Upper lobe of left lung (tissue), 6 donors: ENCODE measurements at regions not wholly inside any gene's neighbourhood (a gene's known extent, or its start where the extent isn't known, plus 50 kb on each side); places are given as distances from the start of the nearest gene placed in this dataset.

Experiments
- ATAC-seq, 2 donors: fragments of 200-7000 bp; cut with Tn5 transposase; one replicate each; pipeline ENCODE4 v1.9.1; 2022; ENCODE audit warnings: mild to moderate bottlenecking in 2 of 2, moderate library complexity in 2 of 2; ENCODE audit not compliant: low FRiP score in 2 of 2
- DNase-seq, 2 donors: peaks; one replicate each; pipeline ENCODE4 v3.0.0-alpha.2; 2019 to 2020
- H3K27ac ChIP-seq, 4 donors: fragments of 200-600 bp; sonication (generic); one replicate each; pipeline ENCODE4 v1.5.1; 2016 to 2019
- H3K27me3 ChIP-seq, 4 donors: fragments of 200-600 bp; sonication (generic); one replicate each; pipeline ENCODE4 v1.5.1; 2017 to 2019
- H3K36me3 ChIP-seq, 4 donors: fragments of 200-600 bp; sonication (generic); one replicate each; pipeline ENCODE4 v1.5.1; 2016 to 2019
- H3K4me1 ChIP-seq, 4 donors: fragments of 200-600 bp; sonication (generic); one replicate each; pipeline ENCODE4 v1.5.1; 2018 to 2019
- H3K4me3 ChIP-seq, 4 donors: fragments of 200-600 bp; sonication (generic); one replicate each; pipeline ENCODE4 v1.5.1; 2017 to 2019; ENCODE audit warnings: mild to moderate bottlenecking in 2 of 4, moderate library complexity in 1 of 4
- H3K9me3 ChIP-seq, 4 donors: fragments of 200-600 bp; sonication (generic); one replicate each; pipeline ENCODE4 v1.5.1; 2018 to 2019
- EP300 ChIP-seq, 4 donors: sonication (generic); formaldehyde crosslinking; IDR thresholded peaks; one replicate each; pipeline ENCODE4 v1.5.1; 2017; ENCODE audit warnings: antibody characterized with exemption in 4 of 4, control low read depth in 2 of 4
- POLR2A ChIP-seq, 4 donors: fragments of 450-650 bp; IDR thresholded peaks; one replicate each; pipeline ENCODE4 v1.5.1; 2016 to 2017; ENCODE audit warnings: antibody characterized with exemption in 4 of 4, mild to moderate bottlenecking in 2 of 4
- POLR2AphosphoS5 ChIP-seq, 2 donors: sonication (generic); formaldehyde crosslinking; IDR thresholded peaks; one replicate each; pipeline ENCODE4 v1.5.1; 2017; ENCODE audit warnings: antibody characterized with exemption in 2 of 2
- WGBS, 2 donors: methylation state at CpG; one replicate each; pipeline ENCODE4 v1.1.5; 2017 to 2018; 5-methylcytosine and 5-hydroxymethylcytosine counted together
- TF ChIP-seq, protein P1 (sequence below), 6 experiments: fragments of 450-650 bp in 4 of 6; fragments of 200-600 bp in 2 of 6; sonication (generic) in 2 of 6; IDR thresholded peaks; one replicate each; pipeline ENCODE4 v1.5.1; 2016 to 2019; ENCODE audit warnings: antibody characterized with exemption in 6 of 6
- donor health status: DM: no; HTN: no; CAD: no; lungs with moderate emphysema.
- donor health status: DM: no; HTN: yes; CAD: no; lungs with severe emphysema.

DNA sequence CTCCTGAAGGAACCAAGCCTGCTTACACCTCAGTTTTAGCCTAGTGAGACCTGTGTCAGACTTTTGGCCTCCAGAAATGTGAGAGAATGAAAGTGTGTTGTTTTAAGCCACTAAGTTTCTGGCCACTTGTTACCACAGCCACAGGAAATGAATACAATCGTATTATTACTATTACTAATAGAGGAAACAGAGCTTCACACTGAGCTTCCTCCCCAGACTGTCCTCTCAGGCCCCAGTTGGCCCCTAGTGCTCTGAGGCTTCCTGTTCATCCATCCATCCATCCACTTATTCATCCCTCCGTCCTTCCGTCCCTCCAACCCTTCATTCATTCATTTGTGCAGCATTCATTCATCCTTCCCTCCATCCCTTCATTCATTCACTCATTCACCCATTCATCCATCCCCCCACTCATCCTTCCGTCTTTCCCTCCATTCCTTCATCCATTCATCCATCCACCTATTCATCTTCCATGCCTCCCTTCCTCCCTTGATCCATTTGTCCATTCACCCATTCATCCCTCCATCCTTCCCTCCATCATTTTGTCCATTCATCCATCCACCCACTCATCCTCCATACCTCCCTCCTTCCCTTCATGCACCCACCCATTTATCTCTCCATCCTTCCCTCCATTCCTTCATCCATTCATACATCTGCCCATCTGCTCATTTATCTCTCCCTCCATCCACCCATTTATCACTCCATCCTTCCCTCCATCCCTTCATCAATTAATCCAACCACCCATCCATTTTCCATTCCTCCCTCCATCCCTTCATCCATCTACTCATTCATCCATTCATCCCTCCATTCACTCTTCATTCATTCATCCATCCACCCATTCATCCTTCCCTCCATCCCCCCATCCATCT, 95.0 kb downstream of the FOXL1 start:
- DNase-seq: no peak
- Histone ChIP-seq H3K4me1 (peaks cover 0 to 3% (median 0%) of the 10 kb centered on the region in 4 donors), H3K9me3 (no peaks in the 10 kb centered on the region), H3K36me3 (no peaks in the 10 kb centered on the region), H3K4me3 (no peak overlapping the region), H3K27me3 (no peaks in the 10 kb centered on the region), H3K27ac (no peak overlapping the region)
- ATAC-seq: no peak
- 75 to 87% methylated on average over 4 of the region's 4 CpGs for WGBS, 2 donors
- no peak for TF ChIP-seq EP300 (IDR thresholded peaks at IDR 0.05)
- TF ChIP-seq POLR2AphosphoS5 (IDR thresholded peaks at IDR 0.05): no peak
- no peak for TF ChIP-seq POLR2A (IDR thresholded peaks at IDR 0.05)
- TF ChIP-seq, protein P1, sequence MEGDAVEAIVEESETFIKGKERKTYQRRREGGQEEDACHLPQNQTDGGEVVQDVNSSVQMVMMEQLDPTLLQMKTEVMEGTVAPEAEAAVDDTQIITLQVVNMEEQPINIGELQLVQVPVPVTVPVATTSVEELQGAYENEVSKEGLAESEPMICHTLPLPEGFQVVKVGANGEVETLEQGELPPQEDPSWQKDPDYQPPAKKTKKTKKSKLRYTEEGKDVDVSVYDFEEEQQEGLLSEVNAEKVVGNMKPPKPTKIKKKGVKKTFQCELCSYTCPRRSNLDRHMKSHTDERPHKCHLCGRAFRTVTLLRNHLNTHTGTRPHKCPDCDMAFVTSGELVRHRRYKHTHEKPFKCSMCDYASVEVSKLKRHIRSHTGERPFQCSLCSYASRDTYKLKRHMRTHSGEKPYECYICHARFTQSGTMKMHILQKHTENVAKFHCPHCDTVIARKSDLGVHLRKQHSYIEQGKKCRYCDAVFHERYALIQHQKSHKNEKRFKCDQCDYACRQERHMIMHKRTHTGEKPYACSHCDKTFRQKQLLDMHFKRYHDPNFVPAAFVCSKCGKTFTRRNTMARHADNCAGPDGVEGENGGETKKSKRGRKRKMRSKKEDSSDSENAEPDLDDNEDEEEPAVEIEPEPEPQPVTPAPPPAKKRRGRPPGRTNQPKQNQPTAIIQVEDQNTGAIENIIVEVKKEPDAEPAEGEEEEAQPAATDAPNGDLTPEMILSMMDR (IDR thresholded peaks at IDR 0.05): no peak

DNA sequence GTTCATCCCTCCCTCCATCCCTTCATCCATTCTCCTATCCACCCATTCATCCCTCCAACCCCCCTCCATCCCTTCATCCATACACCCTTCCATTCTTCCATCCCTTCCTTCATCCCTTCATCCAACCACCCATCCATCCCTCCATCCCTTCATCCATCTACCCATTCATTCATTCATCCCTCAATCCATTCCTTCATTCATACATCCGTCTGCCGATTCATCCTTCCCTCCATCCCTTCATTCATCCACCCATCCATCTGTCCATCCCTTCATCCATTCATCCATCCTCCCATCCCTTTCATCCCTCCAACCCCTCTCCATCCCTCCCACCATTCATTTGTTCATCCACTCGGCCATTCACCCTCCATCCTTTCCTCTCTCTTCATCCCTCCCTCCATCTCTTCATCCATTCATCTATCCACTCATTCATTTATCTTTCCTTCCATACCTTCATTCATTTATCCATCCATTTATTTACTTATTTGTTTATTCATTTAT, 95.7 kb downstream of the FOXL1 start:
- no peak for ATAC-seq
- TF ChIP-seq POLR2A (IDR thresholded peaks at IDR 0.05) (no peak), EP300 (IDR thresholded peaks at IDR 0.05) (no peak), POLR2AphosphoS5 (IDR thresholded peaks at IDR 0.05) (no peak)
- TF ChIP-seq, protein P1 (IDR thresholded peaks at IDR 0.05): no peak
- H3K27me3 ChIP-seq: no peaks in the 10 kb centered on the region

DNA sequence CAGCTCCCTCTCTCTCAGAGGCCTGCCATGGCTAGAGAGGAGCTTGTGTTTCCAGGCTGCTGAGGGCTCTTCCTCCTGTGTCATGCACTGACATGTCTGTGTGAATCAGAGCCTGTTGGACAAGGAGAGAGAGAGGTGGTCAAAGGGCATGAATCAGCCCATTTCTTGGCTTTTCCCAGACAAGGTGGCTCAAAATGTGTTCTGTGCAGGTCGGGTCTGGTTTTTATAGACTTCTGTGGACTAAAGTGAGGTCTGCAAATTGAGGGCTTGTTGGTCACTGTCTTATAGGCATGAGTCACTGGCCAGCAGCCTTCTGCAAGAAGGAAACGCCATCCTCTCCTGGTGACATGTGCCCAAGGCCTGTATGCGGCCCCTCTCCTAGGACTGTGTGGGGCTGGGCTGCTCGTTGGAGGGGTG, 97.9 kb downstream of the FOXL1 start:
- Histone ChIP-seq H3K27me3 (no peaks in the 10 kb centered on the region), H3K9me3 (peaks cover 0 to 4% (median 0%) of the 10 kb centered on the region in 4 donors), H3K4me1 (no peaks in the 10 kb centered on the region), H3K27ac (no peak overlapping the region), H3K4me3 (no peak overlapping the region), H3K36me3 (no peaks in the 10 kb centered on the region)
- DNase-seq (no peak), ATAC-seq (no peak)
- TF ChIP-seq POLR2A (IDR thresholded peaks at IDR 0.05) (no peak), POLR2AphosphoS5 (IDR thresholded peaks at IDR 0.05) (no peak), EP300 (IDR thresholded peaks at IDR 0.05) (no peak)
- TF ChIP-seq, protein P1 (IDR thresholded peaks at IDR 0.05): no peak
- 70 to 77% methylated on average over 3 to 4 of the region's 4 CpGs for WGBS, 2 donors

More for the DNA sequence above, 95.7 kb downstream of the FOXL1 start:
- H3K4me3 ChIP-seq: no peak overlapping the region
- no peak for DNase-seq
- H3K9me3 ChIP-seq: no peaks in the 10 kb centered on the region
- H3K4me1 ChIP-seq: peaks cover 0 to 3% (median 0%) of the 10 kb centered on the region in 4 donors
- no peak overlapping the region for H3K27ac ChIP-seq
- H3K36me3 ChIP-seq: no peaks in the 10 kb centered on the region
- 90 to 92% methylated on average over 3 of the region's 3 CpGs for WGBS, 2 donors

DNA sequence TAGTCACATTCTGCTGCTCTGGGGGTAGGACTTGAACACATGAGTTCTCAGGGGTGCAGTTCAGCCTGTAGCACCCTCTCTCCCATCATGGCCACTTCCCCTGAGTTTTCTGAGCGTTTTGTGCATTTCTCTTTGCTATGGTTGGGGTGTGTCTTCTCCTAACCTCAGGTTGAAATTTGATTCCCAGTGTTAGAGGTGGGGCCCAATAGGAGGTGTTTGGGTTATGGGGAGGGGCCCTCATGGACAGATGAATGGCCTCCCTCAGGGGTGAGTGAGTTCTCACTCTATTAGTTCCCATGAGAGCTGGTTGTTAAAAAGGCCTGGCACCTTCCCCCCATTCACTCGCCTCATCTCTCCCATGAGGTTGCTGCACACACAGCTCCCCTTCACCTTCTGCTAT, 101.1 kb downstream of the FOXL1 start:
- Histone ChIP-seq H3K9me3 (peaks cover 0 to 4% (median 0%) of the 10 kb centered on the region in 4 donors), H3K4me1 (no peaks in the 10 kb centered on the region), H3K27ac (no peak overlapping the region), H3K4me3 (no peak overlapping the region), H3K27me3 (no peaks in the 10 kb centered on the region), H3K36me3 (no peaks in the 10 kb centered on the region)
- no peak for ATAC-seq
- no peak for DNase-seq
- WGBS, 2 donors: 62 to 83% methylated on average over 2 of the region's 2 CpGs
- TF ChIP-seq POLR2AphosphoS5 (IDR thresholded peaks at IDR 0.05) (no peak), EP300 (IDR thresholded peaks at IDR 0.05) (no peak), POLR2A (IDR thresholded peaks at IDR 0.05) (no peak)
- TF ChIP-seq, protein P1 (IDR thresholded peaks at IDR 0.05): no peak
